A673 (cell line): ENCODE measurements at regions not wholly inside any gene's neighbourhood (a gene's known extent, or its start where the extent isn't known, plus 50 kb on each side); places are given as distances from the start of the nearest gene placed in this dataset.

Experiments
- BruUV-seq: library from RNA; stranded (reverse); fragments of 400-500 nt; replicated peaks from 2 replicates; lab custom pipeline; 2021; lab: Mats Ljungman, UMichigan
- CTCF ChIA-PET: fragments of 300-600 bp; sonication (Branson Sonifier 250); formaldehyde crosslinking; loops from one replicate; lab custom pipeline; 2022; ENCODE audit warnings: antibody characterized with exemption; lab: Charles Lee
- POLR2A ChIA-PET: fragments of 300-600 bp; sonication (Branson Sonifier 250); formaldehyde crosslinking; loops from one replicate; lab custom pipeline; 2022; ENCODE audit warnings: antibody characterized with exemption; ENCODE audit not compliant: low non-redundant PET; lab: Charles Lee
- DNase-seq: peaks from one replicate; pipeline ENCODE4 v3.0.0-alpha.2; 2015; ENCODE audit warnings: low spot score
- H3K27ac ChIP-seq: fragments of 200-600 bp; sonication (generic); 2 replicates; pipeline ENCODE4 v1.5.1; 2016; ENCODE audit warnings: mixed run types, low read depth, mild to moderate bottlenecking, mixed read lengths, antibody characterized with exemption, low read length; ENCODE audit not compliant: poor library complexity, severe bottlenecking
- H3K27me3 ChIP-seq: fragments of 200-600 bp; sonication (generic); replicated peaks from 2 replicates; pipeline ENCODE4 v1.6.1; 2017; ENCODE audit warnings: mixed run types, low read depth, mild to moderate bottlenecking, mixed read lengths, antibody characterized with exemption, low read length; ENCODE audit not compliant: insufficient read depth, poor library complexity
- H3K36me3 ChIP-seq: fragments of 200-600 bp; sonication (generic); 2 replicates; pipeline ENCODE4 v1.6.1; 2016; ENCODE audit warnings: mixed run types, mild to moderate bottlenecking, mixed read lengths, antibody characterized with exemption, low read length; ENCODE audit not compliant: insufficient read depth, poor library complexity, severe bottlenecking
- H3K4me1 ChIP-seq: fragments of 200-600 bp; sonication (generic); 2 replicates; pipeline ENCODE4 v1.6.1; 2017; ENCODE audit warnings: mixed run types, mild to moderate bottlenecking, mixed read lengths, antibody characterized with exemption, low read length; ENCODE audit not compliant: insufficient read depth, poor library complexity, severe bottlenecking
- H3K4me3 ChIP-seq: fragments of 200-600 bp; sonication (generic); 2 replicates; pipeline ENCODE4 v1.5.1; 2016; ENCODE audit warnings: low read depth, mixed run types, mild to moderate bottlenecking, mixed read lengths, low read length; ENCODE audit not compliant: poor library complexity, severe bottlenecking
- H3K9me3 ChIP-seq: fragments of 200-600 bp; sonication (generic); 2 replicates; pipeline ENCODE4 v1.6.1; 2016; ENCODE audit warnings: mixed run types, low read depth, mild to moderate bottlenecking, mixed read lengths, antibody characterized with exemption, low read length; ENCODE audit not compliant: poor library complexity, severe bottlenecking
- EZH2 ChIP-seq: fragments of 200-600 bp; sonication (generic); IDR thresholded peaks from 2 replicates; pipeline ENCODE4 v1.6.1; 2017; ENCODE audit warnings: borderline replicate concordance, low read depth, mild to moderate bottlenecking, mixed read lengths, antibody characterized with exemption, low read length; ENCODE audit not compliant: poor library complexity, severe bottlenecking
- intact Hi-C: fragments of 100-400 bp; cut with micrococcal nuclease; formaldehyde crosslinking; loops from one replicate; pipeline ENCODE4 v1.10.0; 2022; ENCODE audit not compliant: unreplicated experiment
- TF ChIP-seq, protein P1 (sequence below): fragments of 300-800, 200-600 bp; sonication (generic); conservative IDR thresholded peaks from 2 replicates; pipeline ENCODE4 v1.5.1; 2017; ENCODE audit warnings: low read depth, mild to moderate bottlenecking, antibody characterized with exemption, low read length, moderate library complexity, mixed read lengths

DNA sequence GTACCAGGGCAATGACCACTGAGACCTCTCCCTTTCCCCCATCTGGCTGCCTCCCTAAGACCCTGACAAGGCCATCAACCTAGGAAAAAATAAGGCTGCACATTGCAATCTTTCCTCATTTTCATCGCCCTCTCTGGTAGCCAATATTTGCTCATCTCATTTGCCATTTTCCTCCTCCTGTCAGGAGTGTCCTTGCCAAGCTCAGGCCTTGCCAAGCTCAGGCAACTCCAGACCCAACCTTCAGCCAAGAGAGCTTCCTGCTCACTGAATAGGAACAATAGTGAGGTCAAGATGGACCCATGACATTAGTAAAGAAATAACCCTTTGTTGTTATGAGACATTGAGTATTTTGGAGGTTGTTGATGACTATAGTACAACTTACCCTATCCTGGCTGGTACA, 380.3 kb downstream of the RSL24D1 start:
- no peaks in the 10 kb centered on the region for H3K36me3 ChIP-seq
- intact Hi-C loops = no loop called here
- no peaks in the 10 kb centered on the region for H3K27me3 ChIP-seq
- H3K27ac ChIP-seq = no peak overlapping the region
- no peak overlapping the region for H3K4me3 ChIP-seq
- CTCF ChIA-PET = no interaction called here
- BruUV-seq = no TSS peak
- no peaks in the 10 kb centered on the region for H3K4me1 ChIP-seq
- POLR2A ChIA-PET = no interaction called here
- H3K9me3 ChIP-seq = peaks cover 7% of the 10 kb centered on the region
- TF ChIP-seq, protein P1, sequence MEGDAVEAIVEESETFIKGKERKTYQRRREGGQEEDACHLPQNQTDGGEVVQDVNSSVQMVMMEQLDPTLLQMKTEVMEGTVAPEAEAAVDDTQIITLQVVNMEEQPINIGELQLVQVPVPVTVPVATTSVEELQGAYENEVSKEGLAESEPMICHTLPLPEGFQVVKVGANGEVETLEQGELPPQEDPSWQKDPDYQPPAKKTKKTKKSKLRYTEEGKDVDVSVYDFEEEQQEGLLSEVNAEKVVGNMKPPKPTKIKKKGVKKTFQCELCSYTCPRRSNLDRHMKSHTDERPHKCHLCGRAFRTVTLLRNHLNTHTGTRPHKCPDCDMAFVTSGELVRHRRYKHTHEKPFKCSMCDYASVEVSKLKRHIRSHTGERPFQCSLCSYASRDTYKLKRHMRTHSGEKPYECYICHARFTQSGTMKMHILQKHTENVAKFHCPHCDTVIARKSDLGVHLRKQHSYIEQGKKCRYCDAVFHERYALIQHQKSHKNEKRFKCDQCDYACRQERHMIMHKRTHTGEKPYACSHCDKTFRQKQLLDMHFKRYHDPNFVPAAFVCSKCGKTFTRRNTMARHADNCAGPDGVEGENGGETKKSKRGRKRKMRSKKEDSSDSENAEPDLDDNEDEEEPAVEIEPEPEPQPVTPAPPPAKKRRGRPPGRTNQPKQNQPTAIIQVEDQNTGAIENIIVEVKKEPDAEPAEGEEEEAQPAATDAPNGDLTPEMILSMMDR = no peak
- no peak for TF ChIP-seq EZH2
- DNase-seq = no peak

DNA sequence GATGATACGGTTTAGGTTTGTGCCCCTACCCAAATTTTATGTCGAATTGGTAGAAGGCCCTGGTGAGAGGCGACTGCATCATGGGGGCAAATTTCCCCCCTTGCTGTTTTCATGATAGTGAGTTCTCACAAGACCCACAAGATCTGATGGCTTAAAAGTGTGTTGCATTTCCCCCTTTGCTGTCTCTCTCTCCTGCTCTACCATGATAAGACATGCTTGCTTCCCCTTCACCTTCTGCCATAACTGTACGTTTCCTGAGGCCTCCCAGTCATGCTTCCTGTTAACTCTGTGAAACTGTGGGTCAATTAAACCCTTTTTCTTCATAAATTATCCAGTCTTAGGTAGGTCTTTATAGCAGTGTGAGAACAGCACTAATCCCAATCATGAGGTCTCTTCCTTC, 381.2 kb downstream of the RSL24D1 start:
- no peaks in the 10 kb centered on the region for H3K36me3 ChIP-seq
- TF ChIP-seq, protein P1 = no peak
- no peak for TF ChIP-seq EZH2
- ChIA-PET POLR2A (no interaction called here), CTCF (no interaction called here)
- no peak overlapping the region for H3K27ac ChIP-seq
- H3K4me3 ChIP-seq = no peak overlapping the region
- intact Hi-C loops = no loop called here
- peaks cover 14% of the 10 kb centered on the region for H3K9me3 ChIP-seq
- no peaks in the 10 kb centered on the region for H3K27me3 ChIP-seq
- no TSS peak for BruUV-seq
- DNase-seq = no peak
- H3K4me1 ChIP-seq = no peaks in the 10 kb centered on the region

DNA sequence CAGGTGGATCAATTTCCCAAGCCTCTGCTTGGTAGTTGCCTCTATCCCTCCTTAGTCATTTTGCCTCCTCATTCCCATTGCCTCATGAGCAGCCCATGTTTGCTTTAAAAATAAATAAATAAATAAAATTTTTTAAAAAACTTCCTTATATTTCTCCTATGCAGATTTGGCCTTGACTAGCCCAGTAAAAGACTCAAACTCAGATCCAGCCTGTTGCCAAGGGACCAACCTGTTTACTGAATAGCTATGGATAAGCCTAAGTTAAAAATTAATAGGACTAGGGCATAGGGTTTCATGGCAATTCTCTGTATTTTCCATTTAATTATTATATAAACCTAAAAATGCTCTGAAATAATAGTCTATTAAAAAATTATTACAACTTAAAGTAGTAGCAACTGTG, 384.4 kb downstream of the RSL24D1 start:
- TF ChIP-seq EZH2 = no peak
- TF ChIP-seq, protein P1 = no peak
- H3K27me3 ChIP-seq = no peaks in the 10 kb centered on the region
- DNase-seq = no peak
- no peak overlapping the region for H3K4me3 ChIP-seq
- ChIA-PET CTCF (no interaction called here), POLR2A (no interaction called here)
- H3K36me3 ChIP-seq = no peaks in the 10 kb centered on the region
- intact Hi-C loops = no loop called here
- no peaks in the 10 kb centered on the region for H3K4me1 ChIP-seq
- no TSS peak for BruUV-seq
- H3K27ac ChIP-seq = no peak overlapping the region
- H3K9me3 ChIP-seq = peaks cover 20% of the 10 kb centered on the region
